ENCODE measurements at regions not wholly inside any gene's neighbourhood (a gene's known extent, or its start where the extent isn't known, plus 50 kb on each side); places are given as distances from the start of the nearest gene placed in this dataset.

DNA sequence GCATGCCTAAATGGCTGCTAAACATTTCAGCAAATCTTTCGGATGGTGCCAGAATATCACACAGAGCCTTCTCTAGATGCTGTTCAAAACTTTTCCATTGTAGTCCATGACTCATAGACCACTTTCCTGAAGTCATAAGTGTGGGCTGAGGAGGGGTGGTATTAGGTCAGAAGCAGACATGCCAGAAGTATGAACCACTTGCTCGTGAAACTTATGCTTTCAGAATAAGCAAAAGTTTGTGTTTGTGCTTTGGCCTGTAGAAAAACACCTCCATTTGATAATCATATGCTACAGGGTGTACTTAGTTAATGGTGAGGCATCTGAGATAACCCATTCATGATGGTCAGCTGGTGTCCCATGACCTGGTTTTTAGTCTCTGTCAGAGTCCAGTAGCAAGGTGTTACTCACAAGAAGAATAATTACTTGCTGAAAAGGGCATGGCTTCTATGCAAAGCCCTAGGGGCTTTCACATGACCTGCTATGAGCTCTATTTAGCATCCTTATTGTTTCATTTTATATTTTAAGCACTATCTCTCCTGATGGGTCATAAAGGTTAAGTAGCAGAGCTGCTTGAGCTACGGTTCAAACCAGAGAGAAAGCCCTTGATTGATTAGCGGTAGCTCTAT lies 183.1 kb upstream of the IVNS1ABP start:
- H3K9me3 Mint-ChIP-seq (ENCODE audit: low read depth, unreplicated experiment) = no peaks in the 10 kb centered on the region
- H3K27me3 Mint-ChIP-seq (ENCODE audit: unreplicated experiment) = no peaks in the 10 kb centered on the region
- H3K36me3 Mint-ChIP-seq (ENCODE audit: insufficient read depth, unreplicated experiment) = no peaks in the 10 kb centered on the region
- intact Hi-C loops (cut with micrococcal nuclease; ENCODE audit: unreplicated experiment) = no loop called here
- no peak overlapping the region for H3K4me3 Mint-ChIP-seq (ENCODE audit: low read depth, unreplicated experiment)
- H3K4me1 Mint-ChIP-seq (ENCODE audit: low read depth, unreplicated experiment) = no peaks in the 10 kb centered on the region
- no TSS peak for BruUV-seq (replicated peaks)
- no peak overlapping the region for H3K27ac Mint-ChIP-seq (ENCODE audit: unreplicated experiment)
- TF ChIP-seq, protein P1, sequence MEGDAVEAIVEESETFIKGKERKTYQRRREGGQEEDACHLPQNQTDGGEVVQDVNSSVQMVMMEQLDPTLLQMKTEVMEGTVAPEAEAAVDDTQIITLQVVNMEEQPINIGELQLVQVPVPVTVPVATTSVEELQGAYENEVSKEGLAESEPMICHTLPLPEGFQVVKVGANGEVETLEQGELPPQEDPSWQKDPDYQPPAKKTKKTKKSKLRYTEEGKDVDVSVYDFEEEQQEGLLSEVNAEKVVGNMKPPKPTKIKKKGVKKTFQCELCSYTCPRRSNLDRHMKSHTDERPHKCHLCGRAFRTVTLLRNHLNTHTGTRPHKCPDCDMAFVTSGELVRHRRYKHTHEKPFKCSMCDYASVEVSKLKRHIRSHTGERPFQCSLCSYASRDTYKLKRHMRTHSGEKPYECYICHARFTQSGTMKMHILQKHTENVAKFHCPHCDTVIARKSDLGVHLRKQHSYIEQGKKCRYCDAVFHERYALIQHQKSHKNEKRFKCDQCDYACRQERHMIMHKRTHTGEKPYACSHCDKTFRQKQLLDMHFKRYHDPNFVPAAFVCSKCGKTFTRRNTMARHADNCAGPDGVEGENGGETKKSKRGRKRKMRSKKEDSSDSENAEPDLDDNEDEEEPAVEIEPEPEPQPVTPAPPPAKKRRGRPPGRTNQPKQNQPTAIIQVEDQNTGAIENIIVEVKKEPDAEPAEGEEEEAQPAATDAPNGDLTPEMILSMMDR (IDR thresholded peaks at IDR 0.05; ENCODE audit: unreplicated experiment) = no peak
- CTCF ChIA-PET = interaction anchor here (0.6 kb wide), 1 partner anchor 523 kb away, joined by 5 read pairs; no protein-coding TSS in a partner anchor
- DNase-seq = no peak

GRCh38 chr1:185498207-185498606 lies 181.2 kb upstream of the IVNS1ABP start:
- DNase-seq = no peak
- CTCF ChIA-PET = interaction anchor here (0.5 kb wide), 1 partner anchor 669 kb away, joined by 3 read pairs; no protein-coding TSS in a partner anchor
- TF ChIP-seq, protein P1 (IDR thresholded peaks at IDR 0.05; ENCODE audit: unreplicated experiment) = no peak
- H3K4me1 Mint-ChIP-seq (ENCODE audit: low read depth, unreplicated experiment) = peaks cover 5% of the 10 kb centered on the region
- no peaks in the 10 kb centered on the region for H3K36me3 Mint-ChIP-seq (ENCODE audit: insufficient read depth, unreplicated experiment)
- intact Hi-C loops (cut with micrococcal nuclease; ENCODE audit: unreplicated experiment) = no loop called here
- no TSS peak for BruUV-seq (replicated peaks)
- H3K4me3 Mint-ChIP-seq (ENCODE audit: low read depth, unreplicated experiment) = no peak overlapping the region
- H3K9me3 Mint-ChIP-seq (ENCODE audit: low read depth, unreplicated experiment) = no peaks in the 10 kb centered on the region
- H3K27me3 Mint-ChIP-seq (ENCODE audit: unreplicated experiment) = no peaks in the 10 kb centered on the region
- H3K27ac Mint-ChIP-seq (ENCODE audit: unreplicated experiment) = no peak overlapping the region

DNA sequence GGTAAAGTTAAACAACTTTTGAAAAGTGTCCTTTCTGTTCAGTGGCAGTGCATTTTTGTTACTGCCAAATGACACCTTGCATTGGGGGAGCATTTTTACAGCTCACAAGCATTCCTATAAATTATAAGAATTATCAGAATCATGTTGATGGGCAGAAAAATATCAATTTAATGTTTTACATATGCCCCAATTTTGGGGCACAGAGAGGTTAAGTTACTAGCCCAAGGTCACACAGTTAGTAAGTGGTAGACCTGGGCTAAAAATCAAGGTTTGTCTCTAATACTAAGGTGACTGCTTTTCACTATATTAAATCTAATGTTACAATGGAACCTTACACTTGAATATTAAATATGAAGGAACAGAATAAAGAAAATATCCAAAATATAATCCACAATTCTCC lies 180.1 kb upstream of the IVNS1ABP start:
- TF ChIP-seq, protein P1 (IDR thresholded peaks at IDR 0.05; ENCODE audit: unreplicated experiment) = no peak
- Mint-ChIP-seq H3K9me3 (ENCODE audit: low read depth, unreplicated experiment) (no peaks in the 10 kb centered on the region), H3K27ac (ENCODE audit: unreplicated experiment) (no peak overlapping the region), H3K4me3 (ENCODE audit: low read depth, unreplicated experiment) (no peak overlapping the region), H3K36me3 (ENCODE audit: insufficient read depth, unreplicated experiment) (no peaks in the 10 kb centered on the region), H3K4me1 (ENCODE audit: low read depth, unreplicated experiment) (peaks cover 8% of the 10 kb centered on the region), H3K27me3 (ENCODE audit: unreplicated experiment) (no peaks in the 10 kb centered on the region)
- intact Hi-C loops (cut with micrococcal nuclease; ENCODE audit: unreplicated experiment) = no loop called here
- BruUV-seq (replicated peaks) = no TSS peak
- DNase-seq = no peak
- CTCF ChIA-PET = interaction anchor here (0.7 kb wide), 1 partner anchor 44 kb away, joined by 16 read pairs; no protein-coding TSS in a partner anchor

DNA sequence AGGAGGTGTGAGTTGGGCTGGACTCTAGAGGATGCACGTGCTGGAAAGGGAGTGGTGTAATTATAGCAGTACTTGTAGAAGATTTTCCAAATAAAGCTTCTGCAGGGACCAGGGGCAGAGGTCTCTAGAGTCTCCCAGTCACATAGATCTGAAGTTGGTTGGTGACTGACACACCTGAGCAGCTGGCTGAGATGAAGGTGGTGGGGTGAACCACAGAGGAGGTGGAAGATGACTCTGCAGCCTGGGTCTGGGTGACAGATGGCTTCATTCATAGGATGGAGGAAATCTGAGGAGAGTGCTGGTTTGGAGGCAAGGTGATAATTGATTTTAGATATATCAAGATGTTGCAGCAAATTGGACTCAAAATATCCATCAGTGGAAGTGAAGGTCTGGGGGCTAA lies 178.9 kb upstream of the IVNS1ABP start:
- TF ChIP-seq, protein P1 (IDR thresholded peaks at IDR 0.05; ENCODE audit: unreplicated experiment) = no peak
- H3K9me3 Mint-ChIP-seq (ENCODE audit: low read depth, unreplicated experiment) = no peaks in the 10 kb centered on the region
- CTCF ChIA-PET = no interaction called here
- H3K27me3 Mint-ChIP-seq (ENCODE audit: unreplicated experiment) = no peaks in the 10 kb centered on the region
- no peak for DNase-seq
- no peak overlapping the region for H3K27ac Mint-ChIP-seq (ENCODE audit: unreplicated experiment)
- peaks cover 8% of the 10 kb centered on the region for H3K4me1 Mint-ChIP-seq (ENCODE audit: low read depth, unreplicated experiment)
- BruUV-seq (replicated peaks) = no TSS peak
- intact Hi-C loops (cut with micrococcal nuclease; ENCODE audit: unreplicated experiment) = no loop called here
- no peak overlapping the region for H3K4me3 Mint-ChIP-seq (ENCODE audit: low read depth, unreplicated experiment)
- no peaks in the 10 kb centered on the region for H3K36me3 Mint-ChIP-seq (ENCODE audit: insufficient read depth, unreplicated experiment)
